SK-N-MC (cell line): ENCODE measurements at regions not wholly inside any gene's neighbourhood (a gene's known extent, or its start where the extent isn't known, plus 50 kb on each side); places are given as distances from the start of the nearest gene placed in this dataset.

Source experiments
- EZH2 ChIP-seq: fragments of 200-600 bp; sonication (generic); IDR thresholded peaks from one replicate; pipeline ENCODE4 v1.6.1; 2017; ENCODE audit warnings: antibody characterized with exemption
- FOXP2 ChIP-seq: optimal IDR thresholded peaks from 2 replicates; pipeline ENCODE3; 2011; ENCODE audit warnings: mild to moderate bottlenecking, moderate library complexity; ENCODE audit not compliant: insufficient read depth; ENCODE audit errors: extremely low read length, control extremely low read depth
- POLR2AphosphoS5 ChIP-seq: IDR thresholded peaks from 2 replicates; pipeline ENCODE4 v1.6.1; 2012; ENCODE audit warnings: mild to moderate bottlenecking, low read depth, low read length, borderline replicate concordance

DNA sequence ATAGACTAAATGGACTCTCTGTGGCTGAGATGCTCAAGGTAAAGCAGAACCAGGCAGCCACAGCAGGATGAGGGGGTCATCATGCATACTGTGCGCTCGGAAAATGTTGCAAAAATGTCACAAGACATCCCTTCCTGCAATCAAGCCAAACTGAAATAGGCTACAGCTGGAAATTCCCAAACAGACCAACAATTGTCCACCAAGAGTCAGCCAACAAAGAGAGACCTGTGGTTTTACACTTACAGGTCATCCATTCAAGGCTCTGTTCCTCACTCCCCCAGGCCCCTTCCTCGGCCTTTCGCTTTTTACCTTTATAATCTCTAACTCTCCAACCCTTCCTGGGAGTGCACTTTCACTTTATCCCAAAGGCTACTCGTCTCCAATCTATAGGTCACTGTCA is 1066.9 kb downstream of the TSN start:
- TF ChIP-seq EZH2 = no peak
- TF ChIP-seq POLR2AphosphoS5 = no peak
- no peak for TF ChIP-seq FOXP2
